H9 (cell line): ENCODE measurements at regions not wholly inside any gene's neighbourhood (a gene's known extent, or its start where the extent isn't known, plus 50 kb on each side); places are given as distances from the start of the nearest gene placed in this dataset.

Experiments used
- DNase-seq: peaks from one replicate; pipeline ENCODE4 v3.0.0-alpha.2; 2017
- H2AFZ ChIP-seq: one replicate; pipeline ENCODE4 v1.6.1; 2013; ENCODE audit warnings: mild to moderate bottlenecking, low read length, control low read depth, moderate library complexity
- H2AK5ac ChIP-seq: 2 replicates; pipeline ENCODE4 v1.6.1; 2013; ENCODE audit warnings: low read length, control low read depth, mixed read lengths; ENCODE audit not compliant: insufficient read length
- H2BK120ac ChIP-seq: one replicate; pipeline ENCODE4 v1.6.1; 2013; ENCODE audit warnings: low read depth, mild to moderate bottlenecking, low read length, control low read depth, inconsistent platforms; ENCODE audit not compliant: poor library complexity, severe bottlenecking
- H2BK12ac ChIP-seq: 2 replicates; pipeline ENCODE4 v1.6.1; 2013; ENCODE audit warnings: low read length, control low read depth, mixed read lengths, low read depth; ENCODE audit not compliant: insufficient read length
- H2BK15ac ChIP-seq: 2 replicates; pipeline ENCODE4 v1.6.1; 2013; ENCODE audit warnings: low read depth, low read length, control low read depth
- H2BK20ac ChIP-seq: one replicate; pipeline ENCODE4 v1.6.1; 2013; ENCODE audit warnings: low read depth, mild to moderate bottlenecking, low read length, control low read depth, inconsistent platforms; ENCODE audit not compliant: poor library complexity, severe bottlenecking
- H2BK5ac ChIP-seq: 2 replicates; pipeline ENCODE4 v1.6.1; 2013; ENCODE audit warnings: low read length, control low read depth, mixed read lengths; ENCODE audit not compliant: insufficient read length
- H3K14ac ChIP-seq: 2 replicates; pipeline ENCODE4 v1.6.1; 2013; ENCODE audit warnings: low read length, control low read depth; ENCODE audit not compliant: insufficient read depth
- H3K18ac ChIP-seq: 2 replicates; pipeline ENCODE4 v1.6.1; 2013; ENCODE audit warnings: low read depth, mild to moderate bottlenecking, mixed read lengths, low read length, control low read depth; ENCODE audit not compliant: insufficient read length
- H3K23ac ChIP-seq: 2 replicates; pipeline ENCODE4 v1.6.1; 2013; ENCODE audit warnings: low read length, control low read depth, mixed read lengths, low read depth; ENCODE audit not compliant: insufficient read length
- H3K23me2 ChIP-seq: 2 replicates; pipeline ENCODE4 v1.6.1; 2013; ENCODE audit warnings: low read depth, mild to moderate bottlenecking, mixed read lengths, low read length, control low read depth; ENCODE audit not compliant: insufficient read length, poor library complexity, severe bottlenecking
- H3K27ac ChIP-seq: 2 replicates; pipeline ENCODE4 v1.5.1; 2013; ENCODE audit warnings: low read length, control low read depth, mixed read lengths, low read depth; ENCODE audit not compliant: insufficient read length
- H3K27me3 ChIP-seq: 2 replicates; pipeline ENCODE4 v1.6.1; 2013; ENCODE audit warnings: low read length, control low read depth, inconsistent platforms; ENCODE audit not compliant: insufficient read depth
- H3K4ac ChIP-seq: 2 replicates; pipeline ENCODE4 v1.6.1; 2013; ENCODE audit warnings: low read depth, mild to moderate bottlenecking, control low read depth, inconsistent platforms, low read length, moderate library complexity
- H3K4me1 ChIP-seq: 2 replicates; pipeline ENCODE4 v1.6.1; 2013; ENCODE audit warnings: low read length, control low read depth, inconsistent platforms; ENCODE audit not compliant: insufficient read depth
- H3K4me2 ChIP-seq: 2 replicates; pipeline ENCODE4 v1.6.1; 2013; ENCODE audit warnings: low read length, control low read depth, mixed read lengths; ENCODE audit not compliant: insufficient read length, insufficient read depth
- H3K56ac ChIP-seq: 2 replicates; pipeline ENCODE4 v1.6.1; 2013; ENCODE audit warnings: low read depth, mild to moderate bottlenecking, mixed read lengths, low read length, control low read depth; ENCODE audit not compliant: insufficient read length
- H3K79me1 ChIP-seq: 2 replicates; pipeline ENCODE4 v1.6.1; 2013; ENCODE audit warnings: low read depth, mild to moderate bottlenecking, moderate library complexity, low read length, control low read depth, inconsistent platforms; ENCODE audit not compliant: insufficient read depth, poor library complexity, severe bottlenecking
- H3K79me2 ChIP-seq: 2 replicates; pipeline ENCODE4 v1.6.1; 2013; ENCODE audit warnings: low read length, control low read depth, inconsistent platforms; ENCODE audit not compliant: insufficient read depth
- H3K9ac ChIP-seq: 2 replicates; pipeline ENCODE4 v1.6.1; 2013; ENCODE audit warnings: low read length, control low read depth, mixed read lengths; ENCODE audit not compliant: insufficient read length; ENCODE audit errors: extremely low read depth
- H3K9me3 ChIP-seq: one replicate; pipeline ENCODE4 v1.6.1; 2013; ENCODE audit warnings: low read depth, low read length, inconsistent platforms; ENCODE audit not compliant: control insufficient read depth
- H3T11ph ChIP-seq: one replicate; pipeline ENCODE4 v1.6.1; 2013; ENCODE audit warnings: mild to moderate bottlenecking, low read length, control low read depth, inconsistent platforms
- H4K20me1 ChIP-seq: one replicate; pipeline ENCODE4 v1.6.1; 2013; ENCODE audit not compliant: control insufficient read depth, insufficient read length, insufficient read depth
- H4K5ac ChIP-seq: 2 replicates; pipeline ENCODE4 v1.6.1; 2013; ENCODE audit warnings: low read depth, mild to moderate bottlenecking, mixed read lengths, low read length, control low read depth; ENCODE audit not compliant: insufficient read length
- H4K8ac ChIP-seq: replicated peaks from 2 replicates; pipeline ENCODE4 v1.6.1; 2013; ENCODE audit warnings: low read length, control low read depth, mixed read lengths, low read depth; ENCODE audit not compliant: insufficient read length
- H4K91ac ChIP-seq: 2 replicates; pipeline ENCODE4 v1.6.1; 2013; ENCODE audit warnings: low read depth, mild to moderate bottlenecking, moderate library complexity, mixed read lengths, low read length, control low read depth; ENCODE audit not compliant: insufficient read length
- H3K27ac Mint-ChIP-seq, 3 experiments: 2 replicates in 2 of 3; 3 replicates in 1 of 3; pipeline ENCODE4 v1.8.0; 2020 to 2021; ENCODE audit warnings: mixed read lengths in 3 of 3, mild to moderate bottlenecking in 1 of 3, moderate library complexity in 1 of 3
- H3K27me3 Mint-ChIP-seq: 2 replicates; pipeline ENCODE4 v1.8.0; 2021; ENCODE audit warnings: low read depth, mild to moderate bottlenecking, moderate library complexity, mixed read lengths
- H3K36me3 Mint-ChIP-seq, 3 experiments: 2 replicates in 2 of 3; 3 replicates in 1 of 3; pipeline ENCODE4 v1.8.0; 2020 to 2021; ENCODE audit warnings: low read depth in 3 of 3, mixed read lengths in 3 of 3; ENCODE audit not compliant: insufficient read depth in 1 of 3
- H3K4me1 Mint-ChIP-seq, 2 experiments: 2 replicates each; pipeline ENCODE4 v1.8.0; 2020; ENCODE audit warnings: mixed read lengths in 2 of 2
- H3K4me3 Mint-ChIP-seq, 2 experiments: 2 replicates in 1 of 2; 3 replicates in 1 of 2; pipeline ENCODE4 v1.8.0; 2020 to 2021; ENCODE audit warnings: mild to moderate bottlenecking in 2 of 2, mixed read lengths in 2 of 2, moderate library complexity in 1 of 2
- H3K9me3 Mint-ChIP-seq, 2 experiments: 2 replicates in 1 of 2; 3 replicates in 1 of 2; pipeline ENCODE4 v1.8.0; 2020; ENCODE audit warnings: mild to moderate bottlenecking in 2 of 2, mixed read lengths in 2 of 2, moderate library complexity in 1 of 2
- CTCF ChIP-seq: fragments of 200-600 bp; sonication (generic); conservative IDR thresholded peaks from 3 replicates; pipeline ENCODE4 v1.8.0; 2021; ENCODE audit warnings: antibody characterized with exemption, mild to moderate bottlenecking
- WGBS: extraction: QIAGEN DNeasy Blood & Tissue Kit; methylation state at CpG from one replicate; pipeline ENCODE4 v1.1.7; 2013; ENCODE audit warnings: missing lambda C conversion rate, low lambda C conversion rate, mixed read lengths; ENCODE audit not compliant: insufficient read length; ENCODE audit errors: extremely low coverage; 5-methylcytosine and 5-hydroxymethylcytosine counted together

GRCh38 chr6:156351346-156351966, 425.7 kb upstream of the ARID1B start:
- H3K9ac ChIP-seq = no peak overlapping the region
- H4K8ac ChIP-seq = no peak overlapping the region
- no peak overlapping the region for H3K56ac ChIP-seq
- no peak overlapping the region for H2AK5ac ChIP-seq
- no peak overlapping the region for H2BK12ac ChIP-seq
- Mint-ChIP-seq H3K9me3 (no peaks in the 10 kb centered on the region; a peak in 2 of 5 replicates), H3K27ac (no peak overlapping the region), H3K36me3 (no peaks in the 10 kb centered on the region; a peak in 3 of 7 replicates), H3K4me1 (no peaks in the 10 kb centered on the region), H3K4me3 (no peak overlapping the region), H3K27me3 (no peaks in the 10 kb centered on the region)
- no peak overlapping the region for H3K27ac ChIP-seq
- H3K9me3 ChIP-seq = no peaks in the 10 kb centered on the region
- H2BK120ac ChIP-seq = no peak overlapping the region
- H3K79me1 ChIP-seq = no peaks in the 10 kb centered on the region
- H3K23me2 ChIP-seq = no peaks in the 10 kb centered on the region
- H3K27me3 ChIP-seq = no peaks in the 10 kb centered on the region
- no peak overlapping the region for H3K4me2 ChIP-seq
- H4K91ac ChIP-seq = no peak overlapping the region
- no peaks in the 10 kb centered on the region for H3K4me1 ChIP-seq
- H3K23ac ChIP-seq = no peak overlapping the region
- no peak overlapping the region for H3K18ac ChIP-seq
- no peaks in the 10 kb centered on the region for H4K20me1 ChIP-seq
- no CpG with 5 or more reads among the region's 6 CpGs for WGBS
- no peak for TF ChIP-seq CTCF
- H4K5ac ChIP-seq = no peak overlapping the region
- no peak overlapping the region for H2BK20ac ChIP-seq
- H3K14ac ChIP-seq = no peak overlapping the region
- H2AFZ ChIP-seq = no peak overlapping the region
- DNase-seq = no peak
- no peaks in the 10 kb centered on the region for H3K79me2 ChIP-seq
- no peak overlapping the region for H2BK15ac ChIP-seq
- no peak overlapping the region for H3K4ac ChIP-seq
- H3T11ph ChIP-seq = no peak overlapping the region
- H2BK5ac ChIP-seq = no peak overlapping the region
